ENCODE measurements at regions not wholly inside any gene's neighbourhood (a gene's known extent, or its start where the extent isn't known, plus 50 kb on each side); places are given as distances from the start of the nearest gene placed in this dataset.
"Not testable (repeated sequence)": the region's sequence is repeated elsewhere in the genome, so short reads cannot be mapped to it uniquely, and the experiment has no call there.

DNA sequence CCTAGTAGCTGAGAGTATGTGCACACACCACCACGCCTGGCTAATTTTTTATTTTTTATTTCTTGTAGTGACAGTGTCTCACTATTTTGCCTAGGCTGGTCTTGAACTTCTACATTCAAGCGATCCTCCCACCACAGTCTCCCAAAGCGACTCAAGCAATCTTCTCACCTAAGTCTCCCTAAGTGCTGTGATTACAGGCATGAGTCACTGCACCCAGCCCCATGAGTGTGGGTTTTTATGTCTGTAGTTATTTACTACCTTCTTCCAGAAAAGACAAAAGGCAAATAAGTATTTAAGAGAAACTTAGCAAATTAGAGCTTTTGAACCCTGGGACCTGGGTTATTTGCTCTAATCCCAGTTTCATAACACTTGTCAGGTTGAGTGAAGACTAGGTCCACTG is 92.3 kb upstream of the HCRTR2 start:
- H2BK20ac ChIP-seq (ENCODE audit: low read depth, low read length, poor library complexity, severe bottlenecking), result no peak overlapping the region
- H3K9ac ChIP-seq (ENCODE audit: extremely low read depth, insufficient read length, low read length), result no peak overlapping the region
- H3K14ac ChIP-seq (ENCODE audit: insufficient read depth, low read length), result no peak overlapping the region
- TF ChIP-seq, protein P1, sequence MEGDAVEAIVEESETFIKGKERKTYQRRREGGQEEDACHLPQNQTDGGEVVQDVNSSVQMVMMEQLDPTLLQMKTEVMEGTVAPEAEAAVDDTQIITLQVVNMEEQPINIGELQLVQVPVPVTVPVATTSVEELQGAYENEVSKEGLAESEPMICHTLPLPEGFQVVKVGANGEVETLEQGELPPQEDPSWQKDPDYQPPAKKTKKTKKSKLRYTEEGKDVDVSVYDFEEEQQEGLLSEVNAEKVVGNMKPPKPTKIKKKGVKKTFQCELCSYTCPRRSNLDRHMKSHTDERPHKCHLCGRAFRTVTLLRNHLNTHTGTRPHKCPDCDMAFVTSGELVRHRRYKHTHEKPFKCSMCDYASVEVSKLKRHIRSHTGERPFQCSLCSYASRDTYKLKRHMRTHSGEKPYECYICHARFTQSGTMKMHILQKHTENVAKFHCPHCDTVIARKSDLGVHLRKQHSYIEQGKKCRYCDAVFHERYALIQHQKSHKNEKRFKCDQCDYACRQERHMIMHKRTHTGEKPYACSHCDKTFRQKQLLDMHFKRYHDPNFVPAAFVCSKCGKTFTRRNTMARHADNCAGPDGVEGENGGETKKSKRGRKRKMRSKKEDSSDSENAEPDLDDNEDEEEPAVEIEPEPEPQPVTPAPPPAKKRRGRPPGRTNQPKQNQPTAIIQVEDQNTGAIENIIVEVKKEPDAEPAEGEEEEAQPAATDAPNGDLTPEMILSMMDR (conservative IDR thresholded peaks at IDR 0.05), result no peak
- no peak overlapping the region for H4K91ac ChIP-seq (ENCODE audit: insufficient read length, low read depth, low read length)
- H3K4me2 ChIP-seq (ENCODE audit: insufficient read depth, insufficient read length, low read length), result no peak overlapping the region
- H2BK120ac ChIP-seq (ENCODE audit: low read depth, low read length, poor library complexity, severe bottlenecking), result no peak overlapping the region
- no peak overlapping the region for H3T11ph ChIP-seq (ENCODE audit: low read length)
- DNase-seq, result no peak
- no peak overlapping the region for H2BK12ac ChIP-seq (ENCODE audit: insufficient read length, low read depth, low read length)
- no peak overlapping the region for H3K18ac ChIP-seq (ENCODE audit: insufficient read length, low read depth, low read length)
- H2BK15ac ChIP-seq (ENCODE audit: low read depth, low read length), result no peak overlapping the region
- no peak overlapping the region for H2AFZ ChIP-seq (ENCODE audit: low read length)
- Mint-ChIP-seq H3K4me1 (no peaks in the 10 kb centered on the region), H3K27ac (no peak overlapping the region), H3K27me3 (ENCODE audit: low read depth) (no peaks in the 10 kb centered on the region), H3K36me3 (ENCODE audit: insufficient read depth in 1 of 3, low read depth in 3 of 3) (peaks cover 0 to 5% (median 0%) of the 10 kb centered on the region in 3 experiments; a peak in 1 of 7 replicates), H3K4me3 (no peak overlapping the region), H3K9me3 (peaks cover 0 to 8% of the 10 kb centered on the region in 2 experiments; a peak in 4 of 5 replicates)
- H3K23ac ChIP-seq (ENCODE audit: insufficient read length, low read depth, low read length), result no peak overlapping the region
- H3K23me2 ChIP-seq (ENCODE audit: insufficient read length, low read depth, low read length, poor library complexity, severe bottlenecking), result no peaks in the 10 kb centered on the region
- H2AK5ac ChIP-seq (ENCODE audit: insufficient read length, low read length), result no peak overlapping the region
- no CpG with 5 or more reads among the region's 3 CpGs for WGBS (ENCODE audit: extremely low coverage, insufficient read length, low lambda C conversion rate)
- no peaks in the 10 kb centered on the region for H3K27me3 ChIP-seq (ENCODE audit: insufficient read depth, low read length)
- no peak overlapping the region for H2BK5ac ChIP-seq (ENCODE audit: insufficient read length, low read length)
- H4K5ac ChIP-seq (ENCODE audit: insufficient read length, low read depth, low read length), result no peak overlapping the region
- no peak overlapping the region for H3K56ac ChIP-seq (ENCODE audit: insufficient read length, low read depth, low read length)
- no peak overlapping the region for H3K27ac ChIP-seq (ENCODE audit: insufficient read length, low read depth, low read length)
- no peak overlapping the region for H3K4ac ChIP-seq (ENCODE audit: low read depth, low read length)
- H3K79me2 ChIP-seq (ENCODE audit: insufficient read depth, low read length), result no peaks in the 10 kb centered on the region
- H4K20me1 ChIP-seq (ENCODE audit: control insufficient read depth, insufficient read depth, insufficient read length), result no peaks in the 10 kb centered on the region
- H3K4me1 ChIP-seq (ENCODE audit: insufficient read depth, low read length), result no peaks in the 10 kb centered on the region
- H4K8ac ChIP-seq (replicated peaks; ENCODE audit: insufficient read length, low read depth, low read length), result no peak overlapping the region
- no peaks in the 10 kb centered on the region for H3K9me3 ChIP-seq (ENCODE audit: control insufficient read depth, low read depth, low read length)
- no peaks in the 10 kb centered on the region for H3K79me1 ChIP-seq (ENCODE audit: insufficient read depth, low read depth, low read length, poor library complexity, severe bottlenecking)

DNA sequence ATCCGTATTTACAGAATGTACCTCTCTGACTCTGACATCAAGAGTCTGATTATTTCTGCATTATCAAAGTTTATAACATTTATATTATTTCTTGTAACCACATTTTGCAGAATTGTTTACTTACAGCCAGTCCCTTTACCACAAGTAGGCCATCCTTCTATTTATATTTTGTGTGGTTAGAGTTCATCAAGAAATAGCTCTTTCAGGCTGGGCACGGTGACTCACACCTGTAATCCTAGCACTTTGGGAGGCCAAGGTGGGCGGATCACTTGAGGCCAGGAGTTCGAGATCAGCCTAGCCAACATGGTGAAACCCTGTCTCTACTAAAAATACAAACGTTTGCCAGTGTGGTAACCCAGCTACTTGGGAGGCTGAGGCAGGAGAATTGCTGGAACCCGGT is 86.3 kb upstream of the HCRTR2 start:
- not testable (repeated sequence) for H2BK120ac ChIP-seq (ENCODE audit: low read depth, low read length, poor library complexity, severe bottlenecking); H3K56ac ChIP-seq (ENCODE audit: insufficient read length, low read depth, low read length); H3K9me3 ChIP-seq (ENCODE audit: control insufficient read depth, low read depth, low read length); H3K9ac ChIP-seq (ENCODE audit: extremely low read depth, insufficient read length, low read length); H3K4me1 Mint-ChIP-seq; H3K36me3 Mint-ChIP-seq (ENCODE audit: insufficient read depth in 1 of 3, low read depth in 3 of 3); H2BK12ac ChIP-seq (ENCODE audit: insufficient read length, low read depth, low read length); H3K27ac ChIP-seq (ENCODE audit: insufficient read length, low read depth, low read length); DNase-seq; H3K14ac ChIP-seq (ENCODE audit: insufficient read depth, low read length); H3K4me2 ChIP-seq (ENCODE audit: insufficient read depth, insufficient read length, low read length); H4K91ac ChIP-seq (ENCODE audit: insufficient read length, low read depth, low read length); H2AK5ac ChIP-seq (ENCODE audit: insufficient read length, low read length); H3K79me2 ChIP-seq (ENCODE audit: insufficient read depth, low read length); H2BK15ac ChIP-seq (ENCODE audit: low read depth, low read length); H4K8ac ChIP-seq (replicated peaks; ENCODE audit: insufficient read length, low read depth, low read length); H3K23ac ChIP-seq (ENCODE audit: insufficient read length, low read depth, low read length); H2BK5ac ChIP-seq (ENCODE audit: insufficient read length, low read length); H3K27me3 ChIP-seq (ENCODE audit: insufficient read depth, low read length); H3K4me3 Mint-ChIP-seq; H3K4ac ChIP-seq (ENCODE audit: low read depth, low read length); H3K18ac ChIP-seq (ENCODE audit: insufficient read length, low read depth, low read length); H2BK20ac ChIP-seq (ENCODE audit: low read depth, low read length, poor library complexity, severe bottlenecking); H3K4me1 ChIP-seq (ENCODE audit: insufficient read depth, low read length); H3K9me3 Mint-ChIP-seq; H3K27me3 Mint-ChIP-seq (ENCODE audit: low read depth); H4K5ac ChIP-seq (ENCODE audit: insufficient read length, low read depth, low read length); H3K23me2 ChIP-seq (ENCODE audit: insufficient read length, low read depth, low read length, poor library complexity, severe bottlenecking); H3T11ph ChIP-seq (ENCODE audit: low read length); H3K27ac Mint-ChIP-seq; H2AFZ ChIP-seq (ENCODE audit: low read length); H3K79me1 ChIP-seq (ENCODE audit: insufficient read depth, low read depth, low read length, poor library complexity, severe bottlenecking); H4K20me1 ChIP-seq (ENCODE audit: control insufficient read depth, insufficient read depth, insufficient read length)
- no CpG with 5 or more reads among the region's 6 CpGs for WGBS (ENCODE audit: extremely low coverage, insufficient read length, low lambda C conversion rate)
